ENCODE measurements at regions not wholly inside any gene's neighbourhood (a gene's known extent, or its start where the extent isn't known, plus 50 kb on each side); places are given as distances from the start of the nearest gene placed in this dataset.

GRCh38 chrX:11893933-11894710, 136.1 kb downstream of the MSL3 start:
- TF ChIP-seq CTCF (IDR thresholded peaks at IDR 0.05) (no peak), POLR2AphosphoS5 (IDR thresholded peaks at IDR 0.05) (no peak), POLR2A (IDR thresholded peaks at IDR 0.05) (no peak), EP300 (IDR thresholded peaks at IDR 0.05; ENCODE audit: low read depth) (no peak)

Data from transverse colon (tissue), 4 donors.